Activated CD4-positive, alpha-beta T cell treated with anti-CD3 and anti-CD28 coated beads, Interleukin-2, amount 10 ng/mL, durations not matched to agents 24 days and 14 days (primary cell): ENCODE measurements at regions not wholly inside any gene's neighbourhood (a gene's known extent, or its start where the extent isn't known, plus 50 kb on each side); places are given as distances from the start of the nearest gene placed in this dataset.
"Not testable (repeated sequence)": the region's sequence is repeated elsewhere in the genome, so short reads cannot be mapped to it uniquely, and the experiment has no call there.

Source experiments
- DNase-seq: peaks from one replicate; pipeline ENCODE4 v3.0.0; 2022
- H3K27ac Mint-ChIP-seq: one replicate; pipeline ENCODE4 v1.8.0; 2022; ENCODE audit warnings: mild to moderate bottlenecking, mixed read lengths
- H3K27me3 Mint-ChIP-seq: one replicate; pipeline ENCODE4 v1.8.0; 2022; ENCODE audit warnings: mixed read lengths
- H3K36me3 Mint-ChIP-seq: one replicate; pipeline ENCODE4 v1.8.0; 2022; ENCODE audit warnings: low read depth, mild to moderate bottlenecking, mixed read lengths
- H3K4me1 Mint-ChIP-seq: one replicate; pipeline ENCODE4 v1.8.0; 2021; ENCODE audit warnings: mixed read lengths
- H3K4me3 Mint-ChIP-seq: one replicate; pipeline ENCODE4 v1.8.0; 2022; ENCODE audit warnings: mild to moderate bottlenecking, moderate library complexity, mixed read lengths
- H3K9me3 Mint-ChIP-seq: one replicate; pipeline ENCODE4 v1.8.0; 2021; ENCODE audit warnings: mixed read lengths
- intact Hi-C: fragments of 100-400 bp; cut with micrococcal nuclease; formaldehyde crosslinking; loops from one replicate; pipeline ENCODE4 v1.15.1; 2023

DNA sequence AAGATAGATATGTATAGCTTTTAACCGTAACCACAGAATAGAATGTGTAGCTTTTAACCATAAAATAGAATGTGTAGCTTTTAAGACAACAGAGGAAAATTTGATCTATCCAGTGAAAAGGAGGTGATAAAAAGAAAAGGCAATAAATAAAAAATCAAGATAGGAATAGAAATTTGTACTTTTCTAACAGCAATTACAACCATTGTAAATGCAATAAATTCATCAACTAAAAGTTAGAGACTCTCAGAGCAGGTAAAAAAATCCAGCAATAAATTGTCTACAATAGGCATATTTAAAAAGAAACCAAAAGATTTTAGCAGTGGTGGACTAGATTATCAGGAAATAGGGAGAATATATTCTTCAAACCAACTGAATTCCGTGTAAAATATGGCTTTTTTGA, 63.8 kb upstream of the ABHD2 start:
- H3K9me3 Mint-ChIP-seq: no peaks in the 10 kb centered on the region
- intact Hi-C loops: no loop called here
- DNase-seq: no peak
- H3K4me1 Mint-ChIP-seq: no peaks in the 10 kb centered on the region
- H3K27me3 Mint-ChIP-seq: peaks cover 17% of the 10 kb centered on the region
- H3K4me3 Mint-ChIP-seq: no peak overlapping the region
- H3K36me3 Mint-ChIP-seq: no peaks in the 10 kb centered on the region
- H3K27ac Mint-ChIP-seq: no peak overlapping the region

DNA sequence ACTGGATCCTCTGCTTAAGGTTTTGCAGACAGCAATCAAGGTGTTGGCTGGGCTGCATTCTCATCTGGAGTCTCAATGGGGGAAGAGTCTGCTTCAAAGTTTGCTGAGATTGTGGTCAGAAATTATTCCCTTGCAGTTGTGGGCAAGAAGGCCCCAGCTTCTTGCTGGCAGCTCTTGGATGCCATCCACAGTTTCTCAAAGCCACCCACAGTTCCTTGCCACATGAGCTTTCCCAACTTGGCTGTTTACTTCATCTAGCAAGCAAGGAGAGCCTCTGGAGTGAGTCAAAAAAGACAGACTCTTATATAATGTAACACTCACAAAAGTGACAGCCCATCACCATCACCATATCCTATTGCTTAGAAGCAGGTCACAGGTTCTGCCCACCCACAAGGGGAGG, 62.1 kb upstream of the ABHD2 start:
- no peak overlapping the region for H3K27ac Mint-ChIP-seq

DNA sequence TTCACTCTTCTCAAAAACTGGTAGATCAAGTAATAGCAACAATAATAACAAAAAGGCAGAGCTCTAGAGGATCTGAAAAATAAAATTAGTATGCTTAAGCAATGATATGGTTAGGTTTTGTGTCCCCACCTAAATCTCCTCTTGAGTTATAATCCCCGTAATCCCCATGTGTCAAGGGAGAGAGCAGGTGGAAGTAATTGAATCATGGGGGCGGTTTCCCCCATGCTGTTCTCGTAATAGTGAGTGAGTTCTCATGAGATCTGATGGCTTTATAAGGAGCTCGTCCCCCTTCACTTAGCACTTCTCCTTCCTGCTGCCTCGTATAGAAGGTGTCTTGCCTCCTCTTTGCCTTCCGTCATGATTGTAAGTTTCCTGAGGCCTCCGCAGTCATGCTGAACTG, 60.2 kb upstream of the ABHD2 start:
- no peaks in the 10 kb centered on the region for H3K9me3 Mint-ChIP-seq
- peaks cover 12% of the 10 kb centered on the region for H3K27me3 Mint-ChIP-seq
- no peak overlapping the region for H3K4me3 Mint-ChIP-seq
- peaks cover 3% of the 10 kb centered on the region for H3K4me1 Mint-ChIP-seq
- no peak overlapping the region for H3K27ac Mint-ChIP-seq
- intact Hi-C loops: no loop called here
- no peaks in the 10 kb centered on the region for H3K36me3 Mint-ChIP-seq
- no peak for DNase-seq

More for the DNA sequence above, 62.1 kb upstream of the ABHD2 start:
- H3K4me1 Mint-ChIP-seq: peaks cover 3% of the 10 kb centered on the region
- no peaks in the 10 kb centered on the region for H3K9me3 Mint-ChIP-seq
- H3K27me3 Mint-ChIP-seq: peaks cover 14% of the 10 kb centered on the region
- intact Hi-C loops: no loop called here
- no peaks in the 10 kb centered on the region for H3K36me3 Mint-ChIP-seq
- no peak overlapping the region for H3K4me3 Mint-ChIP-seq
- DNase-seq: no peak

GRCh38 chr15:89030311-89030710, 57.9 kb upstream of the ABHD2 start:
- H3K27ac Mint-ChIP-seq: no peak overlapping the region
- no peak for DNase-seq
- H3K9me3 Mint-ChIP-seq: no peaks in the 10 kb centered on the region
- H3K27me3 Mint-ChIP-seq: peaks cover 14% of the 10 kb centered on the region
- H3K4me1 Mint-ChIP-seq: peaks cover 3% of the 10 kb centered on the region
- no peaks in the 10 kb centered on the region for H3K36me3 Mint-ChIP-seq
- no peak overlapping the region for H3K4me3 Mint-ChIP-seq
- intact Hi-C loops: no loop called here

- H3K36me3 Mint-ChIP-seq, DNase-seq, H3K4me3 Mint-ChIP-seq, H3K9me3 Mint-ChIP-seq, H3K4me1 Mint-ChIP-seq, intact Hi-C loops, H3K27ac Mint-ChIP-seq: not testable (repeated sequence)
- H3K27me3 Mint-ChIP-seq: peaks cover 20% of the 10 kb centered on the region
Measured at GRCh38 chr15:89031637-89032285, 56.5 kb upstream of the ABHD2 start.

DNA sequence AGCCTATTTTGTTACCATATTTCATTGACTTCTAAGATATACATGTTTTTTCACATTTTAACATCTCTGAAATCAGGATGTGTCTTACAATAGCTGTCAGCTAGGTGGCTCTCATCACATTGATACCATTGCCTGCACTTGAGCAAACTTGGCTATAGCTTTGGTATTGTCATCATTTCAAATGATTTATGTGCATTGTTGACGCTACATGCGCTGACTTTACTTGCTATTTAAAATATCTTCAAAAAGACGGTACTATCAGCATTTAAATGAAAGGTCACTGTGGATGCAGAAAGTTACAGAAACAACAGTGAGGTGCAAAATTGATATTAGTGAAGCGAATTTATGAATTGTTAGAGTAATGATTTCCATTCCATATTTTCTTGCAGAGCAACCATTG, 54.0 kb upstream of the ABHD2 start:
- Mint-ChIP-seq H3K4me1 (peaks cover 3% of the 10 kb centered on the region), H3K9me3 (no peaks in the 10 kb centered on the region), H3K27ac (no peak overlapping the region), H3K36me3 (no peaks in the 10 kb centered on the region), H3K27me3 (peaks cover 26% of the 10 kb centered on the region), H3K4me3 (no peak overlapping the region)
- intact Hi-C loops: no loop called here
- DNase-seq: no peak

DNA sequence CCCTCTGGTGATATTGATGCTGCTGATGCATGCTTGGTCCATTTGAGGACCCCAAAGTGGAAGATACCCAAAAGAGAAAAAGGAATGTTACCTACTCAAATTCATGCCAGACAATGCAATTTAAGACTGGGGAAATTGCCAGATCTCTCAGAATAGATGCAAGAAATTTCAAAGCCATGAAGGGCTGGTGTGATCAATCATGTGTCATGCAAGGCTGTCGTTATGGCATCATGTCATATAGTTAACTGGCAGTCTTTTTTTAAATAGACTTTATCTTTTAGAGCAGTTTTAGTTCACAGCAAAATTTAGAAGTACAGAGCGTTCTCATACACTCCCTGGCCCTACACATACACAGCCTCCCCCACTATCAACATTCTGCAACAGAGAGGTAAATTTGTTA, 53.1 kb upstream of the ABHD2 start:
- peaks cover 3% of the 10 kb centered on the region for H3K4me1 Mint-ChIP-seq
- H3K4me3 Mint-ChIP-seq: no peak overlapping the region
- H3K9me3 Mint-ChIP-seq: no peaks in the 10 kb centered on the region
- intact Hi-C loops: no loop called here
- peaks cover 25% of the 10 kb centered on the region for H3K27me3 Mint-ChIP-seq
- DNase-seq: no peak
- H3K36me3 Mint-ChIP-seq: no peaks in the 10 kb centered on the region
- no peak overlapping the region for H3K27ac Mint-ChIP-seq

DNA sequence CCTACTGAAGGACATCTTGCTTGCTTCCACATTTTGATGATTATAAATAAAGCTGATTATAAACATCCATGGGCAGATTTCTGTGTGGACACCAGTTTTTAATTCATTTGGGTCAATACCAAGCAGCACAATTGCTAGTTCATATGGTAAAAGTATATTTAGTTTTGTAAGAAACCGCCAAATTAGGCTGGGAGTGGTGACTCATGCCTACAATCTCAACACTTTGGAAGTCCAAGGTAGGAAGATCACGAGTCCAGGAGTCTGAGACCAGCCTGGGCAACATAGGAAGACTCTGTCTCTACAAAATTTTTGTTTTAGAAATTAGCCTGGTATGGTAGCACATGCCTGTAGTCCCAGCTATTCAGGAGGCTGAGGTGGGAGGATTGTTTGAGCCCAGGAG, 52.6 kb upstream of the ABHD2 start:
- intact Hi-C loops: no loop called here
- no peak for DNase-seq
- peaks cover 3% of the 10 kb centered on the region for H3K4me1 Mint-ChIP-seq
- no peaks in the 10 kb centered on the region for H3K36me3 Mint-ChIP-seq
- H3K27ac Mint-ChIP-seq: no peak overlapping the region
- peaks cover 28% of the 10 kb centered on the region for H3K27me3 Mint-ChIP-seq
- H3K9me3 Mint-ChIP-seq: no peaks in the 10 kb centered on the region
- no peak overlapping the region for H3K4me3 Mint-ChIP-seq

- H3K9me3 Mint-ChIP-seq: no peaks in the 10 kb centered on the region
- intact Hi-C loops: no loop called here
- no peak overlapping the region for H3K27ac Mint-ChIP-seq
- H3K4me3 Mint-ChIP-seq: no peak overlapping the region
- peaks cover 35% of the 10 kb centered on the region for H3K27me3 Mint-ChIP-seq
- H3K4me1 Mint-ChIP-seq: no peaks in the 10 kb centered on the region
- H3K36me3 Mint-ChIP-seq: no peaks in the 10 kb centered on the region
- DNase-seq: no peak
Measured at GRCh38 chr15:89038146-89038545, 50.1 kb upstream of the ABHD2 start.
